Fibroblast of peridontal ligament (primary cell): ENCODE measurements at regions not wholly inside any gene's neighbourhood (a gene's known extent, or its start where the extent isn't known, plus 50 kb on each side); places are given as distances from the start of the nearest gene placed in this dataset.
A peak's percentile ranks its signal among the peaks of the same experiment; 100 is the strongest.

Experiments
- DNase-seq: peaks from one replicate; pipeline ENCODE4 v3.0.0-alpha.2; 2010; ENCODE audit errors: extremely low read depth

DNA sequence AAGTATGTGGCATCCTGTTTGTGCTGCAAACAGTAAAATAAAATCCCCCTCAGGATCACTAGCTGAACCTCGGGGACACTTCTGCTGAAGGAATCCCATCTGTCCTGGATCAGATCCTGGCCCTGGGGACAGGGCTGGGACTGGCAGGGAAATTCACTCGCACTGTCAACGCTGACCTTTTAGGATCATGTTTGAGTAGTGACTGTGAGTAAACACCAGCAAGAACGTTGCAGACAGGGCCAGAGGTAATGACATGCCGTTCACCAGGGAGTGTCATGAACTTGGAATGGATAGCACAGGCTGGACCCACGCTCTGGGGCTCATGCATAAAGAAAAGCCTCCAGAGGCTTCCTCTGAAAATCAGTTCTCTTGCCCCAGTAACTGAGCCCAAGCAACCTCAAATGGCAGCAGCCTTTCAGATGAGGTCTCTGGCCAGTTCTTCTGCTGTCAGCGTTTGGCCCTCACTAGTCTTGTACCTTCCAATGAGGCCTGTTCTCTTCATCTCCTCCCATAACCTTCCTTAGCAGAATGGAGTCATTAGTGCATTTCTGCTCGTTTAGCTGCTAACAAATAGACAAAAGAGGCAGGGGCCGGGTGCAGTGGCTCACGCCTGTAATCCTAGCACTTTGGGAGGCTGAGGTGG is 51.0 kb upstream of the BARX2 start:
- DNase-seq, result no peak

DNA sequence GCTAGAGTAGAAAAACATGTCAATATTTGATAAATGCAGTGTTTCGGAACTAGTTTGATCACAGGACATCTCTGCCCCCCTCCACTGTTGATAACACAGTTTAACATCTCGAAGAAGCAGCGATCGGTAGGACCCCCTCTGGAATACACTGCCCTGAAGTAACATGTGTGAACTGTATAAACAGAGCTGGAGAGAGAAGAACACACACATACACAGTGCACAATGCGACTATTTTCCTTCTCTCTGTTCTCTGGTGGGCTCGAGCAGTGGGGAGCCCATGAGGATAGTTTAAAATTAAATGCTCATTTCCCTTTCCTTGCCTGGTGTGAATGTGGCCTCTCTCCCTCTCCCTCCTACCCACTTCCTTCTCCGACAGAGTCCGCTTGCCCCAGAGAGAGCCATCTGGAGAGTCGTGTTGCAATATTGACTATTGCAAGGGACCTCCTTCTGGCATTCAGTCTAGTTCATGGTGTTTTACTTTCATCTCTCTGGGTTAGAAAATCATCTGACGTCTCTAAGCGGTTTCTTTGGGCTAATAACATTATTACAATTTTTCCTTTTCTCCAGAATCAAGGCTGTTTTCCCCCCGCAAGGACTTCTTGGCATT is 51.6 kb upstream of the BARX2 start:
- peak; percentile 51 for DNase-seq

DNA sequence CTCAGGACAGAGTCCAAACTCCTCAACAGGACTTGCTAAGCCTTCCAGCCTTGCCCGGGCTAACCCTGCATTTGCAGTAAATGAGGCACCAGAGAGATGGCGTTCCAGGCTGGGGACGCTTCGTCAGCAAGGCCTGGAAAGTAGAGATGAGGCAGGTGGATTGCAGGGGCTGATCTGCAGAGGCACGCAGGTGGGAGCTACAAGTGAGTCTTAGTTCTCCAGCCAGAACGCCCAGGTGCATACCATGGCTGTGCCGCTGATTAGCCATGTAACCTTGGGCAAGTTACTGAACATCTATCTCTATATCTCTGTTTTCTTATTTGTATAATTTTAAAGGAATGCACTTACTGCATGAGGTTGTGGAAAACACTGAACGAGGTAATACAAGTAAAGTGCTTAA is 52.7 kb upstream of the BARX2 start:
- no peak for DNase-seq

DNA sequence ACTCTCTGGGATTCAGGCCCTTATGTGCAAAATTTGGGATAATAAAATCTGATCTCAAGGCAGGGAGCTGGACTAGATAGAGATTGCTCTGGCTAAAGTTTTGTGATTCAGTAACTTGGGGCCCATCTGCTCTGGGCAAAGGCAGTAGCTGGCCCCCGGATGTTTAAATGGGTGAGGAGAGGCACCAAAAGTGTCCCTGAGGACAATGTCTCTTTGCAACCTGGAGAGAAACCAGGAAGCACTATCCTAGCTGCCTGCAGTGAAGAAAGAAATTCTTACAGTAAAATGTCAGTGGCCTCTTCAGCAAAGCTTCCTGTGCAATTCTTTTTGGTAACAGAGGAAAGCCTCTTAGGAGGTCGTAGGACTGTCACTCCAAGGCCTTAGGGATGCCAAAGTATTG is 54.6 kb upstream of the BARX2 start:
- DNase-seq, result no peak

DNA sequence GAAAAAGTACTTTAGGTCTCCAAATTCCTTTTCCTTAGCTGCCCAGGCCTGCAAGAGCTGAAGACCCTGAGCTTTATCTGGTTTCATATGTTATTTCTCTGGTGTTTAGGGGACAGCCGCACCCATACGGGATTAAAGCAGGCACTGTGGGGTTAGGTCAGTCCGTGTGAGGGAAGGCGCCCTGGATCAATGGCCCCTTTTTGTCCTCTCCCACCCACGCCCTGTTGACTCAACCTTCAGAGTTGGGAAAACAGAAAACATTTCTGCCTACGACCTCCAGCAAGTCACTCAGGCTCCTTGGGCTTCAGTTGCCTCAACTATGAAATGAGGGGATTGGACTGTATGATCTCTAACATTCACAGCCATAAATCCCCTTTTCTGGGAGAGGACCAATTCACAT is 55.2 kb upstream of the BARX2 start:
- no peak for DNase-seq

DNA sequence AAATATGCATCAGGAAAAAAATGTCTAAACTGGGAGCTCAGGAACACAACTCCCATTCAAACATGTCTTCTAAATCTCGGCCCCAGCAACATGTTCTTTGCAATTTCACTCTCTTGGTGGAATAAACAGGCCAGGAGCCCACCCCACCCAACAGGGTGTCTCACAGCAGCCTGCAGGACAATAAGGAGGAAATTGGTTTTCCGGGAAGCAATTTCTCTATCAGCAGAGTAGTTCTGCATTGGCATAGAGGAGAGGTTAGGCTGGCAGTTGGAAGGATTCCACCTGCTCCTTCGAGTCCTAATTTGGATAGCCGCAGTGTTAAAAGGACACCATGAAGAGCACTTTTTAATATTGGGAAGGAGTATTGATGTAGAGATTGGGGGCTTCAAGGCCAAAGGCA is 55.9 kb upstream of the BARX2 start:
- no peak for DNase-seq

DNA sequence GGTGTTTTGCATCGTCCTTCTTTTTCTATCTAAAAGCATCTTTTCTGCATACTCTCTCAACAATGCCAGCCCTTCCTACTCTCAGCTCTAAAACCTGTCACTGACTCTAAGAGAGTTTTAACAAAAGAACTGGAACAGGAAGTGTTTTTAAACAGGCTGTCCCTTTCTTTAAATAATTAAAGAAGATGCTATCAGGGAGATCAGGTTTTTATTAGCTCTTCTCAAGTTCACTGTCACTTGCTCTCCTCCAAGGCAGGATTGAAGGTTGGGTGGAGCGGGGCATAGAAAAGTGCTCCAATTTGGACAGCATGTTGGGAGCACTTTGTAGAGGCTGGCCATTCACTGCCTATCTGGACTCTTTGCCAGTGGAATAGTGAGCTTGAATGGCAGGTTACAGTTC is 56.4 kb upstream of the BARX2 start:
- no peak for DNase-seq

DNA sequence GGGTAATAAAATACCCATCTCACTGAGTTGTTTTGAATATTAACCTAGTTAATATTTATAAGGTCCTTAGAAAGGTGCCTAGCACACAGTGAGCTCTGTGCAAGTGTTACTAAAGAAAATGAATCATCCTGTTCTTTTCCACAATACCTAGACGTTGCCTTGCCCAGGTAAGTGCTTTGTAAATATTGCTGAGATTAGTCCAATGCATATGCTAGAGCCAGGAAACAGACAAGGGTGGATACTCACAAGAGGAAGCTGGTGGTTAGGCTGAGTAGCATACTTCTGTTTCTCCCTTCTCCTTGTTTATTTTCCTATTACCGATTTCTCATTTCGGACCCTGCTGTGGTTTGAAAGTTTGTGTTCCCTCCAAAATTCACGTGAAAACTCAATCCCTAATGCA is 58.1 kb upstream of the BARX2 start:
- DNase-seq, result no peak

DNA sequence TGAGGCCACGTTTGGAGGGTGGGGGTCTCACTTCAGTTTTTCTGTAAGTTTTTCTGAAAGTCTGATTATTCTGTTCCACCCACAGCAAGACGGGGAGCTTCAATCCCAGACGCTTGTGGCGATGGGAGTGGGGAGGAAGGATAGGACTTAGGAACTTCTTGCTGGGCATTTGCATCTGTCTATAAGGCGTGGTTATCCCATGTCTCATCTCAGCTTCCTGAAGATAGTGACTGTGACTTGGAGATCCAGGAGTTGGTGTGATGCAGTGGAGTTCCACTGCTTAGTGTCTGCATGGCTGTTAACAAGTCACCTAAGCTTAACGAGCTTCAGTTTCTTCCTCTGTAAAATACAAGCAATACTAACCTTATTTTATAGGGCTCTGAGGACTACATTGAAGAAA is 58.9 kb upstream of the BARX2 start:
- DNase-seq, result no peak

DNA sequence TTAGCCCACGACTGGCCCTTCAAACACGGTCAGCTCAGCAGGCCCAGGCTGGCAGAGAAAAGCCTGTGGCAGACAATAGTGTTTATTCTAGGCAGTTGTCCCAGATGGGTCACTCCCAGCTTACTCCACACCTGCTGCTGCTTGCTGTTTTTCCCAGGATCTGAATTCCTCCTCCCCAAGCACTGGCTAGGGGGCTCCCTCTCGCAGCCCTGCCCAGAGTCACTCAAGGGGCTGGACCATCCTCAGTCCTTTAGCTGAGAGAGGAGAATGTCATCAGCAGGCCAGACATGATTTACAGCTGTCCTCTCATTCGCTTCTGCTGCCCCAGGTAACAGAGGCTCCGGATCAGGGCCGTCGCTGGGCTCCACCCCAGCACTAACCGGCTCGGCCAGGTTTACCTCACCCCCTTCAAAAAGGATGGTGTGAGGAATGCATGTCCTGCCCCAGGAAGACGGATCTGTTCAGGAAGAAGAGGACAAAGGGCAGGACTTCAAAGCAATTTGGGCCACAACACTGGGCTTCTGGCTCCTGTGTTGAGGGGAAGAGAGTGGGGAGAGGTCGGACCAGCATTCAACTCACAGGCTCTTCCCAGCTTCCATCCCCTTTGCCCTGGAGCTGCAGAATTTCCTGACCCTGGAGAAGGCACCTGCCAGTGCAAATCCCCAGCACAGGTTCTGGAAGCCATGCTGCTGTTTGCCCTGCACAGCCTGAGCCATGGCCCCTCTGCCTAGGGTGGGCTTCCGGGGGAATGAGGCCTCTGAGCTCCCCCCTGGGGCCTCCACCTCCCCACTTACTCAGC is 59.7 kb upstream of the BARX2 start:
- DNase-seq, result no peak

DNA sequence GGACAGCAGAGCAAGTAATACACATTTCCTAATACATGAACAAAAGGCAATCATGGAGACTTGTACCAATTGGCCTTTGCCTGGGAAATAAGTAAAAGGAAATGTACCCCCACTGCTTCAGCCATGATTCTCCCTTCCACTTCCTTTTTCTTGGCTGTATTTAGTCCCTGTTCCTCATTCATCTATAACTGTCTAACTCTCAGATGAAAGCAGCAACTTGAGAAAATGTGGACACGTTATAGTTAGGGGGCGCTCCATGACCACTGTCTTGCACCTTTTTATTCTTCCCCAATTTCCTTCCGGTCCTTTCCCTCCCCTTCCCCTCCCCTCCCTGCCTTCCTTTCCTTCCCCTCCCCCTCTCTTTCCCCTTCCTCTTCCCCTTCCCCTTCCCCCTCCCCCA is 61.3 kb upstream of the BARX2 start:
- no peak for DNase-seq

DNA sequence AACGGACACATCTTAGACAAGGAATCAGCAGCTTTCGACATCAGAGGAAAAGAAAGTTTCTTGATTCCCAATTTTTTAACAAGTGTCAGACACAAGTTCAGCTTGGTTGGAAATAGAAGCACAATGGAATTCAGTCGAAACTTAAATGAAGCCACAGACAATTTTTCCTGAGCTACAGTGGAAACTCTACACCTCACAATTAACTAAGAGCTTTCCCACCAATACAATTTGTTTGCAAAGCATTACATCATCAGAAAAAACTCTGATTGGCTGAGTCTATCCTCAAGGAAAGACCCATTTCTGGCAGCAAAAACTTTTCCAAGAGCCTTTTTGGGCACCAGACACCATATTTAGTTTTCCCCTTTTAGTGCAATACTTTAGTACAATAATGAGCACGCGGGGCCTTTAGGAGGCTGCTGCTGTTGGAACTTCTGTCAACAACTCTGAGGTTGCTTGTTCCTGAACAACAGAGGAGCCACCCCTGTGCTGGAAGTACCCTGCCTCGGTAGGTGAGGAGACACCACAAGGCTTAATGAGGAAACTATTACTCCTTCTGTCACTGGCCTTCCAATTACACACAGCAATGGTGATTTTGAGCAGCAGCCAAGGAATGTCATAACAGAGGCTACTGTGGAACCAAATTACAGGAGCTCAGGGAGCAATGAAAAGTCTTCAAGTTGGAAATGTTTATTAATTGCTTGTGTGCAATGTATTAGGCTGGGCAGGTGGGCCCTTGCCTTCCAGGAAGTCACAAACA is 61.9 kb upstream of the BARX2 start:
- DNase-seq, result peak; percentile 66

DNA sequence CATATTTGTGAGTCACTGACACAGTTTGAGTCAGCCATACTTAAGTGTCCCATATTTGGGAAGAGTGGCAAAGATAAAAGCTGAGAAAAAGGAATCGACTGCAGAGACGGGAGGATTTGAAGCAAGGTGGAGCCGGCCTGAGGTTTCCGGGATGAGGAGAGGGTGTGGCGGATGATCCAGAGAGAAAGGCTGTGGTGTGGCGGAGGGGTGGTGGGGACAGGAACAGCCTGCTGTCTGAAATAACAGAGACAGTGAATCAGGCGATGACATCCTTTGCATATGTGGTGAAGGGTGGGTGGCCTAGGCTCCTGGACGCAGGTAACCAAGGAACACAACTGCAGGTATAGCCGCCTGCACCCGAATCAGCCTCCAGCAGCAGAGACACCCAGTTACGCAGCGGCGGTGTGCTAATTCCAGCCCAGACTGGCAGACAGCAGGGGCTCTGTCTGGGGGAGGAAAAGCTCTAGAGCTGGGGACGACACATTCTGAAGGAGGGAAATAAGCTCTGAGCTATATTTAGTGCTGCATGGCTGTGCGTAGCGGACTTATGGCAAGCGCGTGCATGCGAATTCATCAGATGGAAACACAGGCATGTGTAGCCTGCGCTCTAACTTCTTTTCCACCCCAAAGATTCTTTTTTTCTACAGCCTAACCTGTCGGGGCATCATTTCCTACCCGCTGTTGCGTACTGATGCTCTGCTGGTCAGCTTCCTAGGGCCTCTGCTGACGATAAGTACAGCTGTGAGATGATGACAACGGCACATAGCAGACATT is 62.7 kb upstream of the BARX2 start:
- DNase-seq, result no peak

DNA sequence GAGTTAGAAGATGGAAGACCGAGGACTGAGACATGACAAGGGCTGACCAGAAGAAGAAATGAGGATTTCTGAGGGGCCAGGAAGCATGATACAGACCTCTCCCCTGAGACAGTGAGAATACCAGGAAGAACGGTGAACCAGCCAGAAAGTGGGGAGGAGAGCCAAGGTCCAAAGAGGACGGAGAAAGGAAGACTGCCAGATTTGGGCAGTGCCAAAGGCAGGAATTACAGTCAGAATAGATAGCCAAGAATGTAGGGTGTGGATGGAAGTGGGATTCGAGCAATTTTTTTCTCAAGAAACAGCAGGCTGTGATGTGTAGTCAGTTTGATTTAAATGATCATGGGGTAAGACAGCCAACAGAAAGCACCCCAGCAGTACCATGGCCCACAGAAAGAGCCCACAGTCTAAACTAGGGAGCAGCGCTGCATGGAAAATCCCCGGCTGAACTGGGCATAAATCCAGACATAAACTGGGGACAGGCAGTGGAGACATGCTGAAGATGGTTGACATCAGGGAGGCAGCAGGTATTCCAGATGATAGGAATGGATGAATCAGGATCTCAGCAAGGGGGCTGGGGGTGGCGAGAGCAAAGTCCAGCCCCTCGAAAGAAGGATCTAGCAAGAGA is 67.3 kb upstream of the BARX2 start:
- no peak for DNase-seq

DNA sequence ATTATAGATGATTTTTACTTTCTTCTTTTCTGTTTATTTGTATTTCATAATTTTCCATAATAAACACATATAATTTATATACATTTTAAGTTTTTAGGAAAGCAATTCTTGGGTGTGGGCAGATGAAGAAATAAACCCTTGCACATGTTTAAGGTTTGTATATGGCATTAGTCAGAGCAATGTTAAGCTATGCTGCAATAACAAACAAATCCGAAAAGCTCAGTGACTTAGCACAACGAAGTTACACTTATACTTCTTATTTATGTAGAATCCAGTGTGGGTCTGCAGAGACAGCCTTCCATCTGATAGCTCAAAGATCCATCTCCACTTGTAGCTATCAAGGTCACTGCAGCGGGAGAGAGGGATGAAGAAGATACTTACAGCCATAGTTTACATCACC is 68.5 kb upstream of the BARX2 start:
- DNase-seq, result no peak

DNA sequence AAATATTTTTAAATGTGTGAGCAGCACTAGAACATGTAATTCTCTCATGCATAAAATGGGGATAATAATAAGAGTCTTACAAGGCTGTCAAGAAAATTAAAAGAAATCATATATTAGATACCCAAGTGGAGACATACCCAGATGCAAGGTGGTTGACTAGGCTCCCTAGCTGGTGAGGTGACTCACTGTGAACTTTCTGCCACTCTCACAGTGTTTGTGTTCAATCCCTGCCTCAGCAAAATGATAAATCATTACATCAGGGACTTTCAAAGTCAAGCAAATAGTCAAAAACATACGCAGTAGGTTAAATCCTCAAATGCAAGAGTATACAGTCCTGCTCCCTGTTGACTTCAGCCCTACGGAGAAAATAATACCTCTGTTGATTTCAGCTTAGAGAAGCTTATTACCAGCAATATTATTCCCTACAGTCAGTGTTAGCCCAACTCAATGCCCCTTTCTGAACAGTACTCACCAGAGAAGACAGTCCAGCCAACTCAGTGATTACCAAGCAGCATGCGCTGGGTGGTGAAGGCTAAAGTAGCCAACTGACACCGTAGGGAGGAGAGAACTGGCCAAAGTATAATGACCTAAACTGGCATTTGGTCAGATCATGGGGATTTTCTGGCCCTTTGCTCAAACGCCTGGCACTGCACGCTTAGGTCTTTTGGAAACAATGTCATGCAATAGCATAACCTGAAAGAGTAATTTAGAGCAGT is 73.1 kb upstream of the BARX2 start:
- DNase-seq, result no peak

DNA sequence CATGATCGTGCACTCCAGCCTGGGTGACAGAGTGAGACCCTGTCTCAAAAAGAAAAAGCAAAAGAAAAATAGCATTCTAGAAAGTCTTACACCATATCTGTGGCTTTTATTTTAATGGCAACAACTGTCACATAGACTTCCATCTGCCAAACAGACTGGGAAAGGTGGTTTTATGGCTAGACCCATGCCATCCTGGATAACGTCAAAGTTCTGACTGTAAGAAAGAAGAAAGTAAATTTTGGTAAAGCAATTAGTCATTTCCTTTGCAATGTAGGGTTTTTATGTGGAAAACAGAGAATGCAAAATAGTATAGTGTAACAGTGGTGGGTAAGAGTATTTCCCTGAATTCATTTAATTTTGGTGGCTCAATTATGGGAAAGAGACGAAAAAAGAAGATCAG is 75.5 kb upstream of the BARX2 start:
- DNase-seq, result no peak

DNA sequence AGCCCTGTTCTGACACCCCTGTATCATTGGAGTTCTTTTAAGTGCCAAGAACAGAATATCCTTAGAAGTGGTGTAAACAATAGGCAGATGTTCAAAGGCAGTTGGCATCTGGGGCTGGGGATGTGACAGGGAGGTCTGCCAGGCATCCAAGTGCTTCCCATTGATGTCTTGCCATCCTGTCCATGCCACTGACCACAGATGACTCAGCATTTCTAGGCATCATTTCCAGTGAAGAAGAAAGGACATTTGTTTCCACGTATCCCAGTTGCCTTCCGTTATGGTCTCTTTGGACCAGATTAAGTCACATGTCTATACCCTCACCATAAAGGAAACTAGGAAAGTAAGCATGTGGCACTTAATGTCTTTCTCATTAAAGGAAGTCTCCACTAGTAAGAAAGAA is 76.7 kb upstream of the BARX2 start:
- no peak for DNase-seq

DNA sequence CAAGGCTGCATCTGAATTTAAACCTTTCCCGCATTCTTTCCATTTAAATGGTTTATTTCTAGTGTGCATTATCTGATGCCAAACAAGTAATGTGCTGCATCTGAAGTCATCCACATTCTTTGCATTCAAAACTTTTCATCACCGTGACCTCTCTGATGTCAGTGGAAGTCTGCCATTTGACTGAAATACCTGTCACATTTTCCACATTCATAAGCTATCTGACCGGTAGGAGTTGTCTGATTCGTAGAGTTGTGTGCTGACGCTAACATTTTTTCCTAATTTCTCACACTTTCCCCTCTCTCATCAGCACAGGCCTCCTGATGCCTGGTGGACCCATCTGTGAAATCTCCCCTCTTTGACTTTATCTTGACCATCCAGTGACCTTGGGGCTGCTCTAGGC is 79.9 kb upstream of the BARX2 start:
- DNase-seq, result no peak

DNA sequence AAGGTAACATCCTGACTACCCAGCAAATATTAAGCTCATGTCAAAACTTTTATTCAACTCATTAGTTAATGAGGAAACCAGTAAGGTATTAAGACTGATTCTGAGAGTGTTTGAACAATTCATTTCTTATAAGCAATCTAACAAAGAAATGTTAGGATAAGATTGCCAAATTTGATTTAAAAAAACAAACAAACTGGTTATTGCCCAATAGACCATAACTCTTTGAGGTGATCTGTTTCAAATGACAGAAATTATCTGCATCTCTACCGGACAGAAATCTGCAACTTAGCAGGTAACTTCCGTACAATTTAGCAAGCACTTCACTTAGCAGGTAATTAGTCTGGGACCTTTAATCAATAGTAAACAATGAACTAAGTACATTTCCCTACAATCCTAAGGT is 82.9 kb upstream of the BARX2 start:
- DNase-seq, result no peak

DNA sequence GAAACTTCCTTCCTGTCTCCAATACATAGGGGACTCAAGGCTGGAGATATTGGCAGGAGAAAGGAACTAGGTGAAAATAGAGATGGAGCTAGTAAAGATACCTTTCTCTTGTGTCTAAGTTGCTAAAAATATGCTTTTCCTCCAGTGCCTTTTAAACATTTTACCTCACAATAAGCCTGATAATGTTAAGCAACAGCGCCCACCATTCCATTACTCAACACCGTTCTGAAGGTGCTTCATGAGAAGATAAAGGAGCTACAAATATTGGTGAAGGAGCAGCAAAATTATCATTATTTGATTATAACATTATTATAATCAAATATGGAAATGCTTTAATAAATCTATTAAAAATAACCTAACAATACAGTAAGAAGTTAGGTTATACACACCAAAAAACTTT is 83.6 kb upstream of the BARX2 start:
- no peak for DNase-seq
